ENCODE measurements at regions not wholly inside any gene's neighbourhood (a gene's known extent, or its start where the extent isn't known, plus 50 kb on each side); places are given as distances from the start of the nearest gene placed in this dataset.
A peak's percentile ranks its signal among the peaks of the same experiment; 100 is the strongest.
"Not testable (repeated sequence)": the region's sequence is repeated elsewhere in the genome, so short reads cannot be mapped to it uniquely, and the experiment has no call there.

DNA sequence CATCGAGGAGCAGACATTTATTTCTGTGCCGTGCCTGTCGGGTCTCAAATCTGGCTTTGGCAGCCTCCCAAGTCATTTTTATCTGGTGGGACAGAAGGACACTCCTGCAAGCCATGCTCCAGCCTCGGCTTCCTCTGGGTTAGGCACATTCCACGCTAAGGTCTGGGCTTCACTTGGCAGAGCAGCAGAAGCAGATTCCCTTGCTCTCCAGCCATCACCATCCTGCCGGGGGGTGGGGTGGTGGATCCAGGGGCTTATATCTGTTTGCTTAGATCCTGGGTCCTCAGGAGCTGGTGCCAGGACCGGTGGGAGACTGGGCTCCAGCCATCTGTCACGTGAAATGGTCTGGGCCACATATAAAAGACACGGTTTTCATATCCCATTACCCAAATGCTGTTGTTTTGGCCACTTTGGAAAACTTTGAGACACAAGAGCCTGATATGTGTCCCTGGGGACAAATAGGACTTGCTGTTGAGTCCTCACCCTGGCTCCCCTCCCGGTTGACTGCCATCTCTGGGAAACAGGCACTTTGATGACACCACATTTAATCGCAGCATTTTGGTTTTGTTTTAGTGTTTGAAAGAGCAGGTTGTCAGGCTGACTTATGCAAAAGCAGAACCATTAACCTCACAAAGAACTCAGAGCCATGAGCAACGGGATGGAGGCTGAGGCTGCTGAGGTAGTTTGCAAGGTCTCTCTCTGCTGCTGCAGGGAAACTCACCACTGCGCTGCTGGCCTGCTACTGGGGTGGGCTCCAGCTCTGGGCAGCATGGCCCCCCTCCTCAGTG, 69.6 kb upstream of the PRMT8 start:
- Mint-ChIP-seq H3K27ac (no peak overlapping the region), H3K27me3 (peaks cover 9% of the 10 kb centered on the region), H3K4me1 (no peaks in the 10 kb centered on the region), H3K36me3 (peaks cover 2% of the 10 kb centered on the region), H3K4me3 (no peak overlapping the region), H3K9me3 (peaks cover 0 to 3% (median 0%) of the 10 kb centered on the region in 3 donors)

DNA sequence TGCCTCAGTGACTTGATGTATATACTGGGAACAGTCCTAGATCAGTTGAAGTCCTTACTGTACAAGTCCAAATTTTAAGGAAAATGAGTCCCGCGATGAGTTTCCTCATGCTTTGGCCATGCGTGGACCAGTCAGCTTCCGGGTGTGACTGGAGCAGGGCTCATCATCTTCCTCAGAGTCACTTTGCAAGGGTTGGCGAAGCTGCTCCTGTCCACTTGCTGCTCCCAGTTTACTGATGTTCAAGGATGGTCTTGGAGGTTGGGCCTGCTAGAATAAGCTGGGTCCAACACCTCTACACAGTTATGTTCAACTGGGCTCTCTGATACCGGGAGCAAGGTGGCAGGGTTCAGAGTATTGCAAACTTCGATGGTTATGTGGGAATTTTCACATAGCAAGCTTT, 66.2 kb upstream of the PRMT8 start:
- H3K4me1 Mint-ChIP-seq, H3K36me3 Mint-ChIP-seq, H3K27ac Mint-ChIP-seq, H3K27me3 Mint-ChIP-seq, H3K4me3 Mint-ChIP-seq, H3K9me3 Mint-ChIP-seq: not testable (repeated sequence)

DNA sequence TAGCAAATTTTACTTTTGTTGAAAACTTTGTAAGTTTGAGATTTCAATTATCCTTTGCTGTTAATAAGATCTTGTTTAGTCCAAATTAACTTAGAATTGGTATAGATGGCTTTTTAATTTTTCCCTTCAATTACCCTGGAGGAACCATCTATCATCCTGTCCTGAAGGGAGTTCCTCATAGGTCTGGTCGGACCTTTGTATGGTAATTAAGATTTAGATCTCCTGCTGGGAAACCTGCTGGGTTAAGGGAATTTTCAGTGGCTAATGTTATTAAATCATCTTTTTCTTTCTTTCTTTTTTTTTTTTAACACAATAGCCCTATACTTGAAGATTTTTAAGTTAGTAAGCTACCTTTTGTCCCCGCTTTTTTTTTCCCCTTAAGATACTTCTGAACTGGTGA, 63.0 kb upstream of the PRMT8 start:
- Mint-ChIP-seq H3K4me3 (no peak overlapping the region), H3K9me3 (peaks cover 0 to 3% (median 0%) of the 10 kb centered on the region in 3 donors), H3K36me3 (no peaks in the 10 kb centered on the region), H3K27me3 (peaks cover 7% of the 10 kb centered on the region), H3K27ac (no peak overlapping the region), H3K4me1 (peaks cover 0 to 10% (median 6%) of the 10 kb centered on the region in 3 donors)

- Mint-ChIP-seq H3K27me3 (peaks cover 7% of the 10 kb centered on the region), H3K27ac (no peak overlapping the region), H3K36me3 (no peaks in the 10 kb centered on the region), H3K9me3 (peaks cover 0 to 3% (median 0%) of the 10 kb centered on the region in 3 donors), H3K4me1 (peaks cover 0 to 10% (median 6%) of the 10 kb centered on the region in 3 donors), H3K4me3 (no peak overlapping the region)
Measured at GRCh38 chr12:3428631-3429030, 62.4 kb upstream of the PRMT8 start.

DNA sequence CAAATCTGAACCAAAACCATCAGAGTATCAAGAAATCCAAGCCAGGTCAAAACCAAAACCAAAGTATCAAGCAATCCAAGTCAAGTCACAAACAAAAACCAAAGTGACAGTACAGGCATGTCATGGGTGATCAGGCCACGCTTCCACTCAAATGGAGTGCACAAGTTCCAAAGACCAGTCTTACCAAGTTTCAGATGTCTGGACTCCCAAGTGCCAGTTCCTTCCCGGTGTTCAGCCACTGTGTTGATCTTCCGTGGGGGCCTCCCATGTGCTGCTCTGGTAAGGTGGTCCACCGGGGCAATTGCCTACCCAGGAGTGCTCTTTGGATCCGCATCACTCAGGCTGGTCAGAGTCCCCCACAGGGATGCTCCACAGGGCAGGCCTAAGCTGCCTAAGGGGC, 61.5 kb upstream of the PRMT8 start:
- H3K4me3 Mint-ChIP-seq, H3K27ac Mint-ChIP-seq, H3K27me3 Mint-ChIP-seq, H3K36me3 Mint-ChIP-seq, H3K9me3 Mint-ChIP-seq: not testable (repeated sequence)
- H3K4me1 Mint-ChIP-seq: peaks cover 0 to 10% (median 6%) of the 10 kb centered on the region in 3 donors

DNA sequence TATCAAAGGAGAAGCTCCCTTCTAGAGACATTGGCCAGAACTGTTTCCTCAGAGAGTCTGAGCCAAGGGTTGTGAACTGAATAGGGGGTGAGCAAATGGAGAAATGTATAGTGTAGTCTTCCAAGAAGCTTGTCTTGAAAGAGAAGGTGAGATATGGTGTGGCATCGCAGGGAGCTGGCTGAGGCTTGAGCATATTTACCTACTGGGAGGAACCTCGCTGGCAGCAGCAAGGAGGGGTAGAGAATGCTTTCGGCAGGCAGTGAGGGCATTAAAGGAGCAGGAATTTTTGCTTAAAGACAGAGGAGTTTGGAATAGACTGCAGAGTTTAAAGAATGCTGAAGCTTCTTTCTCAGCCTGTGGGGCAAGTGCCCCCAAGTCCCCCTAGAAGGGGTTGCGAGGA, 59.3 kb upstream of the PRMT8 start:
- Mint-ChIP-seq H3K9me3 (peaks cover 0 to 3% (median 0%) of the 10 kb centered on the region in 3 donors), H3K36me3 (no peaks in the 10 kb centered on the region), H3K27ac (peak overlapping the region in 1 of 3 donors; percentile 2), H3K4me1 (peaks cover 0 to 10% (median 6%) of the 10 kb centered on the region in 3 donors), H3K4me3 (peak overlapping the region in 1 of 4 donors; percentile 11), H3K27me3 (peaks cover 7% of the 10 kb centered on the region)

DNA sequence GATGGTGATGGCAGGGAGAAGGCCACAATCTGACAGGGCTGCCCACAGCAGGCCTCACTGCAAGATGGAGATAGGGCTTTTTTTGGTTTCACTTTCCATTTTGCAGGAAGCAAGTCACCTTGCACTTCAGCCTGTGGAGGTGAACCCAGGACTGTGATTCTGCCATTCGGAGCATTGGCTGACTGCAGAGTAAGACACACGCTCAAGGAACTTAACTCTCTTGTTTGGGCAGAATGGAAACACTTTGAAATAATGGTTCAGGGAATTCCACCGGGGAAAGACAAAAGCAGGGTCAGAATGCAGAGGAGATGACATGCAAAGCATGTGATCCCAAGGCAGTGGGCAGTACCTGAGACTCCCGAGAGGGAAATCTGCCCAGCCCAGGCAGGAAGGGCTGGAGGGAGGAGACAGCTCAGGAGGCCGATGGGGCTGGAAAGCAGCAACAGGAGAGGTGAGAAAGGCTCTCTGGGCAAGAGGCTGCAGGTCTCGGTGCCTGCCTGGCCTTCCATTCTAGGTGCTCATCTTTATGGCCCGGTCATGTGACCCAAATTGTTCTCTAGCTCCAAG, 58.7 kb upstream of the PRMT8 start:
- H3K4me3 Mint-ChIP-seq: peak overlapping the region in 1 of 4 donors; percentile 11
- peaks cover 0 to 10% (median 6%) of the 10 kb centered on the region in 3 donors for H3K4me1 Mint-ChIP-seq

GRCh38 chr12:3432868-3433267, 58.1 kb upstream of the PRMT8 start:
- no peak overlapping the region for H3K27ac Mint-ChIP-seq
- peaks cover 0 to 3% (median 0%) of the 10 kb centered on the region in 3 donors for H3K9me3 Mint-ChIP-seq
- no peak overlapping the region for H3K4me3 Mint-ChIP-seq
- H3K27me3 Mint-ChIP-seq: peaks cover 7% of the 10 kb centered on the region
- no peaks in the 10 kb centered on the region for H3K36me3 Mint-ChIP-seq
- H3K4me1 Mint-ChIP-seq: peaks cover 0 to 10% (median 6%) of the 10 kb centered on the region in 3 donors

More for the DNA sequence above, 58.7 kb upstream of the PRMT8 start:
- H3K27me3 Mint-ChIP-seq: peaks cover 7% of the 10 kb centered on the region
- H3K27ac Mint-ChIP-seq: no peak overlapping the region
- peaks cover 0 to 3% (median 0%) of the 10 kb centered on the region in 3 donors for H3K9me3 Mint-ChIP-seq
- H3K36me3 Mint-ChIP-seq: no peaks in the 10 kb centered on the region

DNA sequence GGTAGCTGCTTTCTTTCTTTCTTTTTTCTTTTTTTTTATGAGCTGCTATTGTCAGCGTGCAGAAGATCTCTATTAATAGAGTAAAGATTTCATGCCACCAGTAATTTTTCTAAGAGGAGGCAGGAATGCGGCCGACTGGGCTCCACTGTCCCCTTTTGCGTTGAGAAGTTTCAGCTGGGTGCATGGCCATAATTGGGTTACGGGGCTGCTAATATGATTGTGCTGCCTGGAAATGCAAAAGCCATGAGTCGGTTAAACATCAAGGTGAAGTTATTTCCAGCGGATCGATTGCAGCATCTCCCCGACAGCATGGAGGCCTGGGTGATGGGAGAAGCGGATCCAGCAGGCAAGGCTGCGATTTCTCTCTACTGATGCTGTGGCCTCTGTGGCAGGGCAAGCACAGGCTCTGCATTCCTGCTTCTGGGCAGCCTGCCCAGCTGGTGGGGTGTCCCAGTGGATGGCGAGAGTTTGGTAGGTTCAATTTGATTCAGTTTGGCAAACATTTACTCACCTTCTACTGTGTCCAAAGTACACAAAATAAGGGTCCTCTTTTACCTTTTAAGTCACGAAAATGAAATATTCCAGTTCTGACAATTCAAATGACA, 54.4 kb upstream of the PRMT8 start:
- no peaks in the 10 kb centered on the region for H3K36me3 Mint-ChIP-seq
- peaks cover 0 to 6% (median 2%) of the 10 kb centered on the region in 3 donors for H3K4me1 Mint-ChIP-seq
- H3K9me3 Mint-ChIP-seq: no peaks in the 10 kb centered on the region
- H3K4me3 Mint-ChIP-seq: no peak overlapping the region
- no peak overlapping the region for H3K27ac Mint-ChIP-seq
- H3K27me3 Mint-ChIP-seq: peaks cover 2% of the 10 kb centered on the region

GRCh38 chr12:3437986-3438385, 53.0 kb upstream of the PRMT8 start:
- Mint-ChIP-seq H3K9me3 (no peaks in the 10 kb centered on the region), H3K27ac (peak overlapping the region in 1 of 3 donors; percentile 39), H3K4me1 (no peaks in the 10 kb centered on the region), H3K27me3 (peaks cover 2% of the 10 kb centered on the region), H3K4me3 (no peak overlapping the region), H3K36me3 (no peaks in the 10 kb centered on the region)

DNA sequence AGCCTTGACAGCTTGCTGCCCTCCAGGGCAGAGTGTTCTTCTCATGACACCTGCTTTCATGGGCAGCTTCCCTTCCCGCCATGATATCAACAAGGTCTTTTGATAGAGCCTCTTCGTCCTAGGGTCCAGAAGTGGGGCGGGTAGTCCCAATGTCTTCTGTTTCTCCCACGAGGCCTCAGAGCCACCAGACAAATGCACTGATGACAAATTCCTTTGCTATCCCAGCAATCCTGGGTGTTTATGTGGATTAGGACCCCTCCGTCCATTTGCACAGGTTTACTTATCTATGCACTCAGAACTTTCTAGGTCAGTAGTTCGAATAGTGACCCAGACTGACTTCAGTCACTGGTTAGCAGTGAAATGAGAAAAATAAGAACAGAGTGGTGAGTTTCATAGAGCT, 52.6 kb upstream of the PRMT8 start:
- Mint-ChIP-seq H3K27me3 (peaks cover 2% of the 10 kb centered on the region), H3K9me3 (no peaks in the 10 kb centered on the region), H3K4me3 (no peak overlapping the region), H3K27ac (peak overlapping the region in 1 of 3 donors; percentile 39), H3K4me1 (no peaks in the 10 kb centered on the region), H3K36me3 (no peaks in the 10 kb centered on the region)
